HG03095 (cell line): ENCODE measurements at regions not wholly inside any gene's neighbourhood (a gene's known extent, or its start where the extent isn't known, plus 50 kb on each side); places are given as distances from the start of the nearest gene placed in this dataset.
A peak's percentile ranks its signal among the peaks of the same experiment; 100 is the strongest.

Experiments
- ATAC-seq: cut with Tn5 transposase; IDR thresholded peaks from one replicate; pipeline ENCODE4 v1.9.1; 2021; ENCODE audit warnings: moderate library complexity; ENCODE audit not compliant: unreplicated experiment

DNA sequence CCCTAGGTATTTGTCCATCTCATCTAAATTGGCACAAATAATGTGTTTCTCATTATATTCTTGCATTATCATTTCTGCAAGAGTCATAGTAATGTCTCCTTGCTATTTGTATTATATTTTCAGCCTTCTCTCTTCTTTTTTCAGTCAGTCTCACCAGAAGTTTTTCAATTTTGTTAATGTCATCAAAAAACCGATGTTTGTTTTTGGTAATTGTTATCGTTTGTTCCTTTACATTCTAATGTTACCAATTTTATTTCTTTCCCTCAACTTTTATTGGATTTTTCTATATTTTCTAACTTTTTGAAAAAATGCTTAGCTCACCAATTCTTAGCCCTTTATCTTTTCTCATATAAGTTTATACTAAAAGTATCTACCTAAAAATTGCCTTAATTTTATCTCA is 82.2 kb upstream of the NRSN1 start:
- ATAC-seq: no peak

DNA sequence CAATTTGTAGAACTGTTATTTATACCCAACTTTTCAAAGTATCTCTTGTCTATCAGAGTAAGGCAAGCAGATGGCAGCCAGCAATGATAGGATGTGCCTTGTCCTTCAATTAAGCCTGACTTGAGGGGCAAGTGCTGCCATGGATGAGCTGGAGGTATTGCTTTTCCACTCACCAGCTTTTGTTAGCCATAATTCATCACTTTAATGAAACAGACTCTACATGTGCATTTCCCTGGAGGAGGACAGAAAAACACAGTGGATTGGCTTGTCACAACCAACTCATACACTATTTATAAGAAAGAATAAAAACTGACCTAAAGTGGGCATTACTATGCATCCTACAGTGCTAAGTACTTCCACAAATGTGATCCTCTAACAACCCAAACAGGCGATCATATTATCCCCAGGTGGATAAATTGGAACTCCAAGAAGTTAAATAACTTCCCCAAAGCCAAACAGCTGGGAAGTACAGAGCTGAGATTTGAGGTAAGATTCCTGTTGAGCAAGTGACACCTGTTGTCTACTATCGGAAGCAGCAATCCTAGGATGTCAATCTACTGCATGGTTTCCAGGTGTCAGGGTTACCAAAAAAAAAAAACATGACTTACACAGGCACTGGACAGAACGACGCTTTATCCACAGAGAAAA is 73.9 kb upstream of the NRSN1 start:
- no peak for ATAC-seq

DNA sequence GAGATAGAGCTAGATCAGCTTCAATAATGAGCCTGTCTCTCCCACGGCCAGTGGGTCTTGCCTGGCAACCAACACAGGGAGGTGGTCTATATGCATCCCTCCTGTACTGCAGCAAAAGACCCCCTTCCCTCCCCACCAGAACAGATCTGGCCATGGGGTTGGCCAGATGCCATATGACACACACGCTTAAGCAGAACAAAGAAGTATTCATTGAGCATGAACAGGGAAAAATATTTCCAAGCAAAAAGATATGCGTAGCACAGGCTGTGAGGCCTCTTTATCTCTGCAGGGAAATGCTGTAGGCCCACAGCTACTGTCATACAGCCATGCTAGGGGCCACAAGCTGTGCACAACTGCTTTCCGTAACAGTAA is 73.4 kb upstream of the NRSN1 start:
- ATAC-seq: no peak

DNA sequence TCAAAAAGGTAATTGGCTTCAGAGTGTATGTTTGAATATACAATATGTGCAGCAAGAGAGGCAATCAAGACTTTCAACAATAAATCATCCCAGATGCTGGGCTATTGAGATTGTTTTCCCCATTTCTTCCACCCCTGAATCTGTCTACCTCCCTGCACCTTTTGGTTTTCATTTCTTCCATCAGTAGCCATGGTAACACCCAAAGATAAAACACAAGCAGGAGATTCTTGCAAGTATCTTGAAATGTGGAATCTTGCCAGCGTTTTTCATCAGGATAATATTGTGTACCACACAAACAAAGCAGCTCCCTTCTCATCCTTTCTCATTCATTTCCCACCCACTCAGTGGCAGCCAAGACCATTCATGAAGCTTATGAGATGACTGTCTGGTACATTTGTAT is 73.0 kb upstream of the NRSN1 start:
- ATAC-seq: no peak

DNA sequence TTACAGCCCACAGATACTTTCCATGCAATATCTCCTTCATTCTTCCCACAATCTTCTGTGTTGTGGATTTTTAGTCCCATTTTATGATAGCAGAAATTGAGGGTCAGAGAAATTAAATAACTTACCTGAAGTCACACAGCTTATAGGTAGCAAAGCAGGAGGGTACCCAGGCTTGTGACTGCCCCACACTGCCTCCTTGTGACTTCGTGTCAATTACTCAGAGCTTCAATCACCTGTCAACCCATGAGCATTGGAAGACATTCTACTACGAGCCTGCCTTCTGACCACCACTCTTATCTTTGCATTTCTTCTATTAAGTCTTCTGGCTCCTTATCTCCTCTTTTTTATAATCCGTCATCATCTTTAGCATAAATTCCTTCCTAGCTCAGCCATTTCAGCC is 71.6 kb upstream of the NRSN1 start:
- ATAC-seq: no peak

DNA sequence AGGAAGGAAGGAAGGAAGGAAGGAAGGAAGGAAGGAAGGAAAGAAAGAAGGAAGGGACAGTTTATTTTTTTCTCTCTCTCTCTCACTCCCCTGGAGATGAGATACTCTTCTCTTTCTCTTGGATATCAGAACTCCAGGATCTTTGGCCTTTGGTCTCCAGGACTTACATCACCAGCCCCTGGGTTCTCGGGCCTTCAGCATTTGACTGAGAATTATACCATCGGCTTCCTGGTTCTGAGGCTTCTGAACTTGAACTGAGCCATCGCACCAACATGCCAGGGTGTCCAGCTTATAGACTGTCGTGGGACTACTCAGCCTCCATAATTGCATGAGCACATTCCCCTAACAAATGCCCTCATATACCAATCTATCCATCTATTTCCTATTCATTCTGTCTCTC is 69.4 kb upstream of the NRSN1 start:
- no peak for ATAC-seq

DNA sequence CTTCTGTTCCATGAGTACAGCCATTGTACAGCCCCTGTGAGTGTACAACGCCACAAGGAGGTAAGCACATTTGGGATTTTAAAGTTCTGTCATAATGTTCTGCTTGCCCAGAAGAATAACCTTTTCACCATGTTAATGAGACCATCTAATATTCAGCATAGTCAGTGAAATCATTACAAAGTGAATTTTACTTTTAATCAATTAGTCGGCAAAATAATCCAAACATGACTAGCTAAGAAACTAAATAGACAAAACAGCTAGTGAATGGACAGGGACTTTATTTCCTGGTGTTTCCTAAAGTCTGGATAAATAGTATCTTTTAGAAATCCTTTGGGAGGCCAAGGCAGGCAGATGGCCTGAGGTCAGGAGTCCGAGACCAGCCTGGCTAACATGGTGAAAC is 69.0 kb upstream of the NRSN1 start:
- no peak for ATAC-seq

DNA sequence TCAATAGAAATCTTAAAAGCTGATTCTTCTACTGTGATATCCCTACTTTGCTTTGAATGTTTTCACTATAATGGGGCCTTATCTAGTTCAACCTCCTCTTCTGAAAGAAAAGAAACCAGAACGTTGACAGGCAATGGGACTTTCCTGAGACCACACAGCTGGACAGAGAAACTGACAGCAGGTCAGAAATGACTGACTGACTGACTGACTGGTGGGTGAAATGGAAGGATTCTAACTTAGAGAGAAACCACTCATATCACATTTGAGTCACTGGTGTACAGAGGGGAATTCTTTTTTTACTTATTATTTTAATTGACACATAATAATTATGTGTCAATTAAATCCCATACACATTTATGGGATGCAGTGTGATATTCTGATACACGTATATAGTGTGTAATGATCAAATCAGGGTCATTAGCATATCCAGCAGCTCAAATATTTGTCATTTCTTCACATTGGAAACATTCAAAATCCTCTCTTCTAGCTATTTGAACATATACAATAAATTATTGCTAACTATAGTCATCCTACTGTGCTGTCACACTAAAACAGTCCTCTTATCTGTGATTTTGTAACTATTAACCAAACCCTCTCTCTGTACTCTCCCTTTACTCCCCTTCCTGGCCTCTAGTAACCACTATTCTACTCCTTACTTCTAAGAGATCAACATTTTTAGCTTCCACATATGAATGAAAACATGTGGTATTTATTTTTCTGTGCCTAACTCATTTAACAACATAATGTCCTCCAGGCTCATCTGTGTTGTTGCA is 64.8 kb upstream of the NRSN1 start:
- ATAC-seq: peak; percentile 97

DNA sequence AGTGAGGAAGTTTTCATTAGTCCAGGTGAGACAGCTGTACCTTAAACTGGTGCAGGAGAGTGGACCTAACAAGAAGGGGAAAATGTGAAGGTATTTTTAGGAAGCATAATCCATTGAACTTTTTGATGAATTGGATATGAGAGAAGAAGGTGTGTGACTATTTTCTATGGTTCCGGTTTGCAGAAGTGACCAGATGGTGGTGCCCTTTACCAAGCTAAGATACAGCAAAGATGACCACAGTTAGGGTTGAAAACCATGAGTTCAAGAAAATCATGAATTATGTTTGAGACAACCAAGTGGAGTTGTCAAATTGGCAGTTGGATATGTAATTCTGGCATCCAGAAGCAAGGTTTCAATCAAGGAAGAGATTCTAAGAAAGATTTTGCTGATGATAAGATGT is 61.9 kb upstream of the NRSN1 start:
- no peak for ATAC-seq

DNA sequence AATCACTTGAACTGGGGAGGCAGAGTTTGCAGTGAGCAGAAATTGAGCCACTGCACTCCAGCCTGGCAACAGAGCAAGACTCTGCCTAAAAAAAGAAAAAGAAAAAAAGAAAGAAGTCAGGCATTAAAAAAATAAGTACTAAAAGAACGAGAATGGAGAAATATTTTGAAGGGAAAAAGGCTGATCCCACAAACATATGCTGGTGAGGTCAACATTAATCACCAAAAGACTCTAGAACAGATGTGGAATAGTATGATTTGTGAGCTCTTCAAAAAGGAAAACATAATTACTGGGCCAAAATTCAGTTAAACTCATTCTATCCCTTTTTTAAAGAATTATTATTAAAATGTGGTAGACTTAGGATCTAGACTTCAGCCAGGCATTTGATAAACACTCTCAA is 61.2 kb upstream of the NRSN1 start:
- no peak for ATAC-seq

DNA sequence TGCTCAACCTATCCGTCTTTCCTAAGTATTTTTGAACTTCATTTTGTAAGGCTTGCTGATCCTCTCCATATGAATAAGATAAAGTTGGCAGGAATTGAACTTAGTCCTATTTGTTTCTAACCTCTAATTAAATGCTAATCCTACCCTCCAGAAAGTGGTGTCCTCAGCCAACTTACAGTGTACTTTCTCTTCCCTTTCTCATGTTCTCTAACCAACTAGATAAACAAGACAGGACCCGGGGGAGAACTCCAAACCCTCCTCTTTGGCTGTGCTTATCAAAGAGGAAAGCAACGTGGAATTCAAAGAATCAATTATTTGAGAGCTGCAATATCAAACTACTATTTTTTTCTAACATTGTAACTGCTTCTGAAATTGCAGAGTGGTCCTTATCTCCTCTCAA is 56.5 kb upstream of the NRSN1 start:
- ATAC-seq: no peak

DNA sequence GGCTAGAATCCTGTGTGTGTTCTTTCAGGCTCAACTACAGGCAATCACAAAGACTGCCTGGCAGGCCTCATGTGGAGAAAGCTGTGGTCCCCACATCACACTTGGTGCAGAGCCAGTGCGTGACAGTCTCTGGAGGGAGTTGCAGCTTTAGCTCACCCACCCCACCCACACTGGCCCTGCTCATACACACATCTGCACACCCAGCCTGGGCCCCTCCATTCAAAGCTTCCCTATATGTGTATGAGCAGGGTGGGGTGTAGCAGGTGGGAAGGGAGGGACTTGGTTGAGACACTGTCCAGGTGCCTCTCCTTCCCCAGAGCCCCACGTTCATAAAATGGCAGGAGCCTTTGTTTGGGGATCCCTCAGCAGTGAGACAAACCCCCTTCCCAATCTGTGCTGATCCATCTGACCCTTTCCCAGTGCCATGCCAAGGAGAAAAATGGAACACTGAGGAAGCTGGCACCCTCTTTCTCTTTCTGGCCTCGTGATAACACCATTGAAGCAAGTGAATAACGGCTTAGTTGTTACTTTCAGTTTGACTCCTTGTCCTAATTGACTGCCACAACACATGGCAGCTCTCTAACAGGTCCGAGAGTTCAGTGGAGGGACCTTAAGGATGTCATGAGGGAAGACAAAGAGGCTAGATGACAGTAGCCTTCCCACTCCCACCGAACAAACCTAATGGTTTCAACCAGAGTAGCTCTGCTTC is 53.8 kb upstream of the NRSN1 start:
- no peak for ATAC-seq

DNA sequence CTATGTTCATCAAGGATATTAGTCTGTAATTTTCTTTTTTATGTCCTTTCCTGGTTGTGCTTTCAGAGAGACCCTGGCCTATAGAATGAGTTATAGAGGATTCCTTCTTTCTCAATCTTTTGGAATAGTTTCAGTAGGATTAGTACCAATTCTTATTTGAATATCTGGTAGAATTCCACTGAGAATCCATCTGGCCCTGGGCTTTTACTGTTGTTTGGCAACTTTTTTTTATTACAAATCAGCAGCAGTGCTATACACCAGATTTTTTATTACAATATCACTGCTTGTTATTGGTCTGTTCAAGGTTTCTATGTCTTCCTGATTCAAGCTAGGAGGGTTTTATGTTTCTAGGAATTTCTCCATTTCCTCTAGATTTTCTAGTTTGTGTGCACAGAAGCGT is 50.0 kb upstream of the NRSN1 start:
- no peak for ATAC-seq
